Stimulated activated CD4-positive, alpha-beta T cell treated with anti-CD3 and anti-CD28 coated beads, Interleukin-1b, Interleukin-23, amount 100 ng/mL, for 4 hours (primary cell): ENCODE measurements at regions not wholly inside any gene's neighbourhood (a gene's known extent, or its start where the extent isn't known, plus 50 kb on each side); places are given as distances from the start of the nearest gene placed in this dataset.

Experiments used
- DNase-seq, 2 donors: peaks; one replicate each; pipeline ENCODE4 v3.0.0-alpha.2; 2020; ENCODE audit warnings: low read depth in 2 of 2

GRCh38 chr1:239785576-239785975, 306.1 kb upstream of the FMN2 start:
- no peak for DNase-seq

- DNase-seq: no peak
Measured at GRCh38 chr1:239786464-239786863, 305.2 kb upstream of the FMN2 start.

GRCh38 chr1:239792157-239792556, 299.5 kb upstream of the FMN2 start:
- DNase-seq: no peak

GRCh38 chr1:239795304-239795703, 296.4 kb upstream of the FMN2 start:
- no peak for DNase-seq

GRCh38 chr1:239799617-239800016, 292.1 kb upstream of the FMN2 start:
- DNase-seq: no peak

- no peak for DNase-seq
Measured at GRCh38 chr1:239800861-239801260, 290.8 kb upstream of the FMN2 start.

GRCh38 chr1:239802275-239802674, 289.4 kb upstream of the FMN2 start:
- no peak for DNase-seq

- DNase-seq: no peak
Measured at GRCh38 chr1:239803781-239804180, 287.9 kb upstream of the FMN2 start.

- DNase-seq: no peak
Measured at GRCh38 chr1:239804266-239804665, 287.4 kb upstream of the FMN2 start.

GRCh38 chr1:239805042-239805441, 286.6 kb upstream of the FMN2 start:
- DNase-seq: no peak

GRCh38 chr1:239805851-239806772, 285.6 kb upstream of the FMN2 start:
- no peak for DNase-seq

- DNase-seq: no peak
Measured at GRCh38 chr1:239806897-239807296, 284.8 kb upstream of the FMN2 start.

GRCh38 chr1:239807361-239807760, 284.3 kb upstream of the FMN2 start:
- DNase-seq: no peak

GRCh38 chr1:239810061-239810481, 281.6 kb upstream of the FMN2 start:
- no peak for DNase-seq

- DNase-seq: no peak
Measured at GRCh38 chr1:239811211-239811885, 280.3 kb upstream of the FMN2 start.

GRCh38 chr1:239812580-239812979, 279.1 kb upstream of the FMN2 start:
- no peak for DNase-seq

- no peak for DNase-seq
Measured at GRCh38 chr1:239814306-239814881, 277.3 kb upstream of the FMN2 start.

GRCh38 chr1:239815074-239815473, 276.6 kb upstream of the FMN2 start:
- no peak for DNase-seq

- DNase-seq: no peak
Measured at GRCh38 chr1:239816081-239816782, 275.5 kb upstream of the FMN2 start.

GRCh38 chr1:239817276-239817675, 274.4 kb upstream of the FMN2 start:
- no peak for DNase-seq

GRCh38 chr1:239817801-239818200, 273.9 kb upstream of the FMN2 start:
- DNase-seq: no peak

GRCh38 chr1:239819096-239819495, 272.6 kb upstream of the FMN2 start:
- DNase-seq: no peak
